ENCODE measurements at regions not wholly inside any gene's neighbourhood (a gene's known extent, or its start where the extent isn't known, plus 50 kb on each side); places are given as distances from the start of the nearest gene placed in this dataset.

- TF ChIP-seq CTCF (IDR thresholded peaks at IDR 0.05; ENCODE audit: poor library complexity) (no peak), EZH2 (IDR thresholded peaks at IDR 0.05; ENCODE audit: borderline replicate concordance) (no peak), EZH2phosphoT487 (IDR thresholded peaks at IDR 0.05; ENCODE audit: low read depth, severe bottlenecking, unreplicated experiment) (no peak)
These were observed 200.4 kb upstream of the LEF1 start for GRCh38 chr4:108369035-108369655.
